Ishikawa (cell line): ENCODE measurements at regions not wholly inside any gene's neighbourhood (a gene's known extent, or its start where the extent isn't known, plus 50 kb on each side); places are given as distances from the start of the nearest gene placed in this dataset.

Source experiments
- CEBPB ChIP-seq: IDR thresholded peaks from 2 replicates; pipeline ENCODE4 v1.6.1; 2012
- CREB1 ChIP-seq: IDR thresholded peaks from 2 replicates; pipeline ENCODE4 v1.6.1; 2012; ENCODE audit warnings: low read depth
- EGR1 ChIP-seq: IDR thresholded peaks from 2 replicates; pipeline ENCODE4 v1.6.1; 2012
- EP300 ChIP-seq: IDR thresholded peaks from 2 replicates; pipeline ENCODE4 v1.6.1; 2012; ENCODE audit warnings: borderline replicate concordance
- FOXM1 ChIP-seq: IDR thresholded peaks from 2 replicates; pipeline ENCODE4 v1.6.1; 2012; ENCODE audit warnings: low read depth, borderline replicate concordance
- MAX ChIP-seq: IDR thresholded peaks from 2 replicates; pipeline ENCODE4 v1.6.1; 2012
- NFIC ChIP-seq: IDR thresholded peaks from 2 replicates; pipeline ENCODE4 v1.6.1; 2012
- RAD21 ChIP-seq: IDR thresholded peaks from 2 replicates; pipeline ENCODE4 v1.6.1; 2012; ENCODE audit warnings: low read depth
- REST ChIP-seq: IDR thresholded peaks from 2 replicates; pipeline ENCODE4 v1.6.1; 2012; ENCODE audit warnings: low read depth, mild to moderate bottlenecking
- TAF1 ChIP-seq: IDR thresholded peaks from 2 replicates; pipeline ENCODE4 v1.6.1; 2012; ENCODE audit warnings: low read depth, mild to moderate bottlenecking
- TCF12 ChIP-seq: IDR thresholded peaks from 2 replicates; pipeline ENCODE4 v1.6.1; 2012; ENCODE audit warnings: low read depth
- TEAD4 ChIP-seq: IDR thresholded peaks from 2 replicates; pipeline ENCODE4 v1.6.1; 2012
- USF1 ChIP-seq: IDR thresholded peaks from 2 replicates; pipeline ENCODE4 v1.6.1; 2012
- YY1 ChIP-seq: IDR thresholded peaks from 2 replicates; pipeline ENCODE4 v1.6.1; 2012; ENCODE audit warnings: low read depth

GRCh38 chr20:22520381-22520780, 64.0 kb downstream of the FOXA2 start:
- TF ChIP-seq TAF1 (no peak), NFIC (no peak), USF1 (no peak), RAD21 (no peak), CEBPB (no peak), EP300 (no peak), TCF12 (no peak), MAX (no peak), CREB1 (no peak), EGR1 (no peak), REST (no peak), TEAD4 (no peak), FOXM1 (no peak), YY1 (no peak)
